HL-60 (cell line): ENCODE measurements at regions not wholly inside any gene's neighbourhood (a gene's known extent, or its start where the extent isn't known, plus 50 kb on each side); places are given as distances from the start of the nearest gene placed in this dataset.

Experiments
- DNase-seq, 2 experiments: peaks; one replicate each; pipeline ENCODE4 v3.0.0-alpha.2; 2010 to 2020; ENCODE audit warnings: low read depth in 1 of 2, low spot score in 1 of 2
- H3K27ac ChIP-seq: fragments of 250-450 bp; sonication (Bioruptor Pico); replicated peaks from 2 replicates; pipeline ENCODE4 v1.5.1; 2020; ENCODE audit warnings: mild to moderate bottlenecking, moderate library complexity
- H3K27me3 ChIP-seq: fragments of 250-450 bp; sonication (Bioruptor Pico); 2 replicates; pipeline ENCODE4 v1.5.1; 2021; ENCODE audit warnings: mild to moderate bottlenecking, moderate library complexity; ENCODE audit not compliant: insufficient read depth, poor library complexity, severe bottlenecking
- H3K4me3 ChIP-seq: replicated peaks from 2 replicates; pipeline ENCODE4 v1.5.1; 2011; ENCODE audit warnings: mild to moderate bottlenecking, control low read depth, low read length; ENCODE audit not compliant: insufficient read depth
- GABPA ChIP-seq: IDR thresholded peaks from 2 replicates; pipeline ENCODE4 v1.6.1; 2012; ENCODE audit warnings: low read depth
- POLR2AphosphoS5 ChIP-seq: IDR thresholded peaks from 2 replicates; pipeline ENCODE4 v1.6.1; 2012; ENCODE audit warnings: low read depth
- SPI1 ChIP-seq: IDR thresholded peaks from 2 replicates; pipeline ENCODE4 v1.6.1; 2012; ENCODE audit warnings: low read depth, mild to moderate bottlenecking, borderline replicate concordance
- TF ChIP-seq, protein P1 (sequence below): IDR thresholded peaks from 2 replicates; pipeline ENCODE4 v1.6.1; 2012; ENCODE audit warnings: low read depth; ENCODE audit not compliant: insufficient replicate concordance
- TF ChIP-seq, protein P2 (sequence below): IDR thresholded peaks from one replicate; pipeline ENCODE4 v1.5.1; 2011; ENCODE audit warnings: low read length, control low read depth, inconsistent platforms; ENCODE audit not compliant: insufficient read depth

- no peak overlapping the region for H3K27ac ChIP-seq
- no peak for DNase-seq
- no peaks in the 10 kb centered on the region for H3K27me3 ChIP-seq
- TF ChIP-seq POLR2AphosphoS5 (no peak), GABPA (no peak), SPI1 (no peak)
- TF ChIP-seq, protein P1, sequence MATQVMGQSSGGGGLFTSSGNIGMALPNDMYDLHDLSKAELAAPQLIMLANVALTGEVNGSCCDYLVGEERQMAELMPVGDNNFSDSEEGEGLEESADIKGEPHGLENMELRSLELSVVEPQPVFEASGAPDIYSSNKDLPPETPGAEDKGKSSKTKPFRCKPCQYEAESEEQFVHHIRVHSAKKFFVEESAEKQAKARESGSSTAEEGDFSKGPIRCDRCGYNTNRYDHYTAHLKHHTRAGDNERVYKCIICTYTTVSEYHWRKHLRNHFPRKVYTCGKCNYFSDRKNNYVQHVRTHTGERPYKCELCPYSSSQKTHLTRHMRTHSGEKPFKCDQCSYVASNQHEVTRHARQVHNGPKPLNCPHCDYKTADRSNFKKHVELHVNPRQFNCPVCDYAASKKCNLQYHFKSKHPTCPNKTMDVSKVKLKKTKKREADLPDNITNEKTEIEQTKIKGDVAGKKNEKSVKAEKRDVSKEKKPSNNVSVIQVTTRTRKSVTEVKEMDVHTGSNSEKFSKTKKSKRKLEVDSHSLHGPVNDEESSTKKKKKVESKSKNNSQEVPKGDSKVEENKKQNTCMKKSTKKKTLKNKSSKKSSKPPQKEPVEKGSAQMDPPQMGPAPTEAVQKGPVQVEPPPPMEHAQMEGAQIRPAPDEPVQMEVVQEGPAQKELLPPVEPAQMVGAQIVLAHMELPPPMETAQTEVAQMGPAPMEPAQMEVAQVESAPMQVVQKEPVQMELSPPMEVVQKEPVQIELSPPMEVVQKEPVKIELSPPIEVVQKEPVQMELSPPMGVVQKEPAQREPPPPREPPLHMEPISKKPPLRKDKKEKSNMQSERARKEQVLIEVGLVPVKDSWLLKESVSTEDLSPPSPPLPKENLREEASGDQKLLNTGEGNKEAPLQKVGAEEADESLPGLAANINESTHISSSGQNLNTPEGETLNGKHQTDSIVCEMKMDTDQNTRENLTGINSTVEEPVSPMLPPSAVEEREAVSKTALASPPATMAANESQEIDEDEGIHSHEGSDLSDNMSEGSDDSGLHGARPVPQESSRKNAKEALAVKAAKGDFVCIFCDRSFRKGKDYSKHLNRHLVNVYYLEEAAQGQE = no peak
- TF ChIP-seq, protein P2, sequence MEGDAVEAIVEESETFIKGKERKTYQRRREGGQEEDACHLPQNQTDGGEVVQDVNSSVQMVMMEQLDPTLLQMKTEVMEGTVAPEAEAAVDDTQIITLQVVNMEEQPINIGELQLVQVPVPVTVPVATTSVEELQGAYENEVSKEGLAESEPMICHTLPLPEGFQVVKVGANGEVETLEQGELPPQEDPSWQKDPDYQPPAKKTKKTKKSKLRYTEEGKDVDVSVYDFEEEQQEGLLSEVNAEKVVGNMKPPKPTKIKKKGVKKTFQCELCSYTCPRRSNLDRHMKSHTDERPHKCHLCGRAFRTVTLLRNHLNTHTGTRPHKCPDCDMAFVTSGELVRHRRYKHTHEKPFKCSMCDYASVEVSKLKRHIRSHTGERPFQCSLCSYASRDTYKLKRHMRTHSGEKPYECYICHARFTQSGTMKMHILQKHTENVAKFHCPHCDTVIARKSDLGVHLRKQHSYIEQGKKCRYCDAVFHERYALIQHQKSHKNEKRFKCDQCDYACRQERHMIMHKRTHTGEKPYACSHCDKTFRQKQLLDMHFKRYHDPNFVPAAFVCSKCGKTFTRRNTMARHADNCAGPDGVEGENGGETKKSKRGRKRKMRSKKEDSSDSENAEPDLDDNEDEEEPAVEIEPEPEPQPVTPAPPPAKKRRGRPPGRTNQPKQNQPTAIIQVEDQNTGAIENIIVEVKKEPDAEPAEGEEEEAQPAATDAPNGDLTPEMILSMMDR = no peak
- H3K4me3 ChIP-seq = no peak overlapping the region
Measured at GRCh38 chr21:14767192-14767852, 221.2 kb upstream of the SAMSN1 start.

DNA sequence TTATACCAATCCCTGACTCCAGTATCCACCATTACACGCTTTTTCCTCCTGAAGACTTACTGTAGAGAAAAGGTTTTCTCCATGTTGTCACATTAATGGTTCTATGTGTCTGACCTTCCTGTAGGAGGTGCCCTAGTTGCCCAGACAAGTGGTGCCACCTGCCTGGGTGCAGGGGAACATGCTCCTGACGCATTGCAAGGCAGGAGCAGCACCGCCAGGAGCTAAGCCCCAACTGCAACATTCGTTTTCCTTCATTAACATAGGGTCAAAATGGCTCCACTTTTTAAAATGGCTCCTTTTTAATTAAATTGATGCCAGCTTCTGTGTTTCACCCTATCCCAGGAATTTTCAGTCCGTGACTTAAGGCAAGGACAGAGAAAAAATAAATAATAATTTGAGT is 220.1 kb upstream of the SAMSN1 start:
- DNase-seq = no peak
- no peaks in the 10 kb centered on the region for H3K27me3 ChIP-seq
- TF ChIP-seq, protein P1 = no peak
- TF ChIP-seq POLR2AphosphoS5 (no peak), SPI1 (no peak), GABPA (no peak)
- TF ChIP-seq, protein P2 = no peak
- H3K27ac ChIP-seq = no peak overlapping the region
- H3K4me3 ChIP-seq = no peak overlapping the region

DNA sequence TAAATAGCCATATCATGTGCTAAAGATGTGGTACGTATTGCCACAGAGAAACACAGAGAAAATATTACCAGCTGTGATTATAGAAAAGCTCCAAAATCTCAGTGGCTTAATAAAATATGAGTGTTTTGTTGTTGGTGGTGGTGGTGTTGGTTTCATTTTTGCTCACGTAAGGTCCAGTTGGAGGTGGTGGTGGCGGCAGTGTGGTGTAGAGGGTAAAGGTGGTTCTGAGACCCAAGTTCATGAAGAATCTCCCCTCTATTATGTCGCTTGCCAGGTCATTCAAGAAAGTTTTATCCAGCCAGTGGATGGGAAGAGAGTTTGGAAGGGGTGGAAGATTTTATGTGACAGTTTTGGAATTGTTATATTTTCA is 217.6 kb upstream of the SAMSN1 start:
- no peak overlapping the region for H3K4me3 ChIP-seq
- TF ChIP-seq GABPA = no peak
- TF ChIP-seq, protein P2 = no peak
- TF ChIP-seq, protein P1 = no peak
- no peak for TF ChIP-seq POLR2AphosphoS5
- no peak for TF ChIP-seq SPI1
- no peaks in the 10 kb centered on the region for H3K27me3 ChIP-seq
- DNase-seq = no peak
- no peak overlapping the region for H3K27ac ChIP-seq
